Breast epithelium (tissue), 3 donors: ENCODE measurements at regions not wholly inside any gene's neighbourhood (a gene's known extent, or its start where the extent isn't known, plus 50 kb on each side); places are given as distances from the start of the nearest gene placed in this dataset.

ENCODE experiments used
- POLR2A ChIP-seq: fragments of 450-650 bp; IDR thresholded peaks from one replicate; pipeline ENCODE4 v1.6.1; 2016; ENCODE audit warnings: antibody characterized with exemption, mild to moderate bottlenecking, moderate library complexity
- POLR2AphosphoS5 ChIP-seq, 3 donors: sonication (generic); formaldehyde crosslinking; IDR thresholded peaks; one replicate each; pipeline ENCODE4 v1.6.1; 2017; ENCODE audit warnings: antibody characterized with exemption in 3 of 3

GRCh38 chrX:129108936-129109335 lies 414.4 kb downstream of the SMARCA1 start:
- TF ChIP-seq POLR2AphosphoS5 (IDR thresholded peaks at IDR 0.05) (no peak), POLR2A (no peak)
